Left cardiac atrium (tissue), 4 donors: ENCODE measurements at regions not wholly inside any gene's neighbourhood (a gene's known extent, or its start where the extent isn't known, plus 50 kb on each side); places are given as distances from the start of the nearest gene placed in this dataset.
"Not testable (repeated sequence)": the region's sequence is repeated elsewhere in the genome, so short reads cannot be mapped to it uniquely, and the experiment has no call there.

ENCODE experiments used
- ATAC-seq, 2 donors: fragments of 200-7000 bp; cut with Tn5 transposase; one replicate each; pipeline ENCODE4 v1.9.1; 2020; ENCODE audit warnings: mild to moderate bottlenecking in 2 of 2, moderate library complexity in 2 of 2
- DNase-seq: peaks from one replicate; pipeline ENCODE4 v3.0.0-alpha.2; 2020
- intact Hi-C, 2 donors: fragments of 100-400 bp; cut with DNase I; formaldehyde crosslinking; loops; one replicate each; pipeline versions ENCODE4 v1.14.1 to v1.15.1; 2022 to 2023
- donor health status: DM: no; HTN: yes; CAD: no.
- donor health status: DM: no; HTN: yes; CAD: no; lungs with severe emphysema.
- donor health status: DM: yes; HTN: yes; CAD: no.
- donor health status: Dilated cardiomyopathy.

DNA sequence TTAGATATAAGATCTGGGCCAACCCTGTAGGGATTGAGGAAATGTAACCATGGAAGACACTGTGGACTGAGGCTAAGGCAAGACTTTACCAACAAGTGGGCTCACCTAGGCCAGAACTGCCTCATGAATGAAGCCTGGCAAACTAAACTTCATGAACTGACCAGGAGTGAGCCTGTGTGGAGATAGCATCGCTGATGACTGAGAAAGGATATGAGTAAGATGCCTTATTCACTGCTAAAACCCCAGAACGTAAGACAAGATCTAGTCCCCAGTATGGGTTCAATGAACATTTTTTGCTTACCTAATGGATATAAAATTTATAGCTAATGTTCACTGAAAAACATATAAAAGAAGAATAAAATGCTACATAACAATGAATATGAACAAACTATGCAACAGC is 399.8 kb downstream of the SATB2 start:
- DNase-seq, result no peak
- intact Hi-C loops, result no loop called here
- no peak for ATAC-seq

DNA sequence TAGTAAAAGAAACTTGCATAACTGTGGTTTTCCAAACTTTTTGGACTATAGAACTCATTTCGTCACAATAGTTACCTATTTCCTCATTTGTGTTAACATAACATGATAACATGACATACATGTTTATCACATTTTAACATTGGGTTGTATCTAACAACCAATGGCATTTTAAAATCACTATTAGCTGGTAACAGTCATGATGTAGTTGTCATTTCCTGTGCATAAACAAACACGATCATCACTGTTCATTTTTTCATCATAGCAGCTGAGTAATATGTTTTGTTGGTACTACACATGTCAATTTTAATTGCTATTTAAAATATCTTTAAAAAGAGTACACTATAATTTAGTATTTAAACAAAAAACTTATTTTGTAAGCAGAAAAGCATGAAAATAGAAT is 402.4 kb downstream of the SATB2 start:
- no peak for DNase-seq
- intact Hi-C loops, result no loop called here
- ATAC-seq, result no peak

DNA sequence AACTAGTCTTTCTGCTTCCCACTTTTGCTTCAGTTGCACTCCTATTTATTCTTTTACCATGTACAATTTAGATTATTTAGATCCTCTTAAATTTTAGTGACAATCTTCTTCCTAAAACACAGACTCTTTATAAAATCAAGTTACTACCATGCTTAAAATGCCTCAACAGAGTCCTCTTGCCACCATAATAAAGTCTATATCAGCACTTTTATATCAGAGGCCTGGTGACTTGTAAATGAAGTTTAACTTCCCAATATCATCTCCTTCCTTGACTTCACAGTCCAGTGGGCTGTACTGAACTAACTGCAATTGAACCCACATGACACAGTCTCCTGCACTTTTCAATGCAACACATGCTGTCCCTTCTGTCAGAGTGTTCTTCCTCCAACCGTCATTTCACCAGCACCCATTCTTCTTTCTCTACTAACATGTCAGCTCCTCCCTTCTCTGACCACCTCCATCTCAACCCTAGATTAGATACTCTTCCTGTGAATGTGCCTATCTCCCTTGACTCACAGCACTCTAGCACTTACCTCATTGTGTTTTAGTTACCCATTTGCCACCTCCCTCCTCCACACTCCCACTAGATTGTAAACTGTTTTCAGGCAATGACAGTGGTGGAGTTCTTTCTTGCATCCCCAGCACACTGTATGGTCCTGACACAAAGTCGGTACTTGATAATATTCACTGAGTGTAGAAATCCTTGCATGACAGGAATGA is 414.9 kb downstream of the SATB2 start:
- ATAC-seq (no peak), DNase-seq (no peak)
- intact Hi-C loops, result no loop called here

DNA sequence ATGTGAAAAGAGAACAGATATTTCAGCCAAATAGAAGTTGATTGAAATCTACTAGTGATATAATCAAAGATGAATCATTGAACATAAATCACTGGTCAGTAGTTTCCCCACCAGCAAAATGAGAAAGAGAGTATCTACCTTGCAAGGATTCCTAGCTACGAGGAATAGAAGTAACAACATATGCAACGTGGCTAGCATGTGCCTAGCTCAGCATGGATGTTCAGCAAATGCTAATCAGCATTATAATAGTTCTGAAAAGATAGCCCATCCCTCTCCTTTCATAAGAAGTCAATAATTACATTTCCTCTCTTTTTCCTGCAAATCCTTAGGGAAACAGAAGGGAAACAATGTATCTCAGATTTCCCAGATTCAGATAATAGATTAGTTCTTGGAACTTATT is 417.2 kb downstream of the SATB2 start:
- no peak for ATAC-seq
- intact Hi-C loops, result no loop called here
- DNase-seq, result no peak

DNA sequence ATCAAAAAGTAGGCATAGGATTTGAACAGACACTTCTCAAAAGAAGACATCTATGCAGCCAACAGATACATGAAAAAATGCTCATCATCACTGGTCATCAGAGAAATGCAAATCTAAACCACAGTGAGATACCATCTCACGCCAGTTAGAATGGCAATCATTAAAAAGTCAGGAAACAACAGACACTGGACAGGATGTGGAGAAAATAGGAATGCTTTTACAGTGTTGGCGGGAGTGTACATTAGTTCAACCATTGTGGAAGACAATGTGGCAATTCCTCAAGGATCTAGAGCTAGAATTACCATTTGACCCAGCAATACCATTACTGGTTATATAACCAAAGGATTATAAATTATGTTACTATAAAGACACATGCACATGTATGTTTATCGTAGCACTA is 424.0 kb downstream of the SATB2 start:
- ATAC-seq, intact Hi-C loops, DNase-seq: not testable (repeated sequence)

DNA sequence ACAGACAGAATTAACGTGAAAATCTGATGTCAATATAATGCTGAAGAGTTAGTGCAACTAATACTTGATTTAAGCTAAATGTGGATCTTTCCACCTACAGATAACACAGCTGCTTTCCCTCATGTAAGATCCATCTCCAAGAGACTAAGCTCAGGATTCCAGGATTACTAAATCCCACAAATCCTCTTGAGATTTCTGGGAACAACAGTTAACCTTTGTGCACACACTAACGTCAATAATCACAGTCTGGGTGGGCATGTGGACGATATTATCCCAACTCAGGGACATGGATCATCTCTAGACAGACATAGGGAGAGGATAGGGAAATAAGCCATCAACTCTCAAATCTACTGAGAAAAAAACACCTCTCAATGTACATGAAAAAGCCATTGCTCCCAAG is 432.6 kb downstream of the SATB2 start:
- ATAC-seq, result no peak
- intact Hi-C loops, result no loop called here
- DNase-seq, result no peak

DNA sequence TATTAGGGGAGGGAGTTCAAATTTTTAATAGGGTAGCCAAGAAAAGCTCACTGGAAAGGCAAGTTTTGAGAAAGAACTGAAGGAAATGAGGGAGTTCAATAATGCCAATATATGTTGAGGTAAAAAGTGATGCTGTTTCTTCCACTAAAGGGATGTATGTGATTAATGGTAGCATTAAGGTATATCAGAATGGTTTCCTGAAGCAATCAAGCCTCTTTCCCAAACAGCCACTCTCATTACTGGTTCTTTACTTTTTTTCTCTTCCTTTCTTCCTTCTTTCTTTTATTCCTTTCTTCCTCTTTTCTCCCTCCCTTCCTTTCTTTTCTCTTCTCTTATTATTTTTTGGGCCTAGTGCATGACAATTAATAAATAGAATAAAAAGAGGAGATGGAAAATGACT is 433.5 kb downstream of the SATB2 start:
- DNase-seq (no peak), ATAC-seq (no peak)
- intact Hi-C loops, result no loop called here

DNA sequence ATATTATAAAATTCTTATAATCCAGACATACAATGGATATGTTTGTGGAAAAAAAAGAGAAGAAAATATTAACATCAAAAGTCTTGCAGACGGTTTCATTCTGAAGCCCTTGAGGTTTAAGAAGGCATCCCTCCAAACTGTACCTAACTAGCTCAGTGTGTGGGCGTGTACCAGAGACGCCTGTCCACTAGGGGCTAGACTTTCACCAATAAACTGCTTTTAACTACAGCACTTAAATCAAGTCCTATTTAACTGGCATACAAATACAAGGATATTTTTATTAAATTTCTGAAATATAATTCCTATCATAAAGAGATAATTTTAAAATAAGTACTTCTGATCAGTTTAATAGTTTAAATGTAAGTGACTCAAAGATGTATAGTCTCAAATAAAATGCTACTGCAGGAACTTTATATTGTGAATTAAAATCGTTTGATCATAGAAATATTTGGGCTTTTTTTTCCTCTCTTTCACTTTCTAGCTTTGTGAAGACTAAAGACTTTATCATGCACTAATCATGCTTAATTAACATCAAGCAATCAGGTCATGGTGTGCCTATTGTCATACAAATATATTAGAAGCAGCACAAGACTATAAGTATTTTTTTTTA is 437.7 kb downstream of the SATB2 start:
- DNase-seq (no peak), ATAC-seq (no peak)
- intact Hi-C loops, result no loop called here

DNA sequence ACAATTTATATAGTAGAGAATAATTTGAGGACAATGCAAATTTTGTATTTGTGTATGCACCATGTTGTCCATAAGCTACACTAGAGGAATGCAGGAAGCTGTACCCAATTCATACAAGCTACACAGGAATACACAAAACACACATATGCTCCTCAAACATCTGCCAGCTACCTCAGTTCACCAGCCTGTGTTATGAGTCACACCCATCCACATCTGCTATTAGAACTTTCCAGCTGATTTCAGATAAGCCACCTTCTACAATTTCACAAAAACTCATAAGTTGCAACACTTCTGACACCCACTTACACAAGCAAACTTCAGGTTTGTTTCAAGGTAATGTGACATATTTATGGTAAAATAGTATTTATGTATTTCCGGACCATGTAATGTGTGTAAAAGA is 438.9 kb downstream of the SATB2 start:
- no peak for ATAC-seq
- intact Hi-C loops, result no loop called here
- DNase-seq, result no peak

DNA sequence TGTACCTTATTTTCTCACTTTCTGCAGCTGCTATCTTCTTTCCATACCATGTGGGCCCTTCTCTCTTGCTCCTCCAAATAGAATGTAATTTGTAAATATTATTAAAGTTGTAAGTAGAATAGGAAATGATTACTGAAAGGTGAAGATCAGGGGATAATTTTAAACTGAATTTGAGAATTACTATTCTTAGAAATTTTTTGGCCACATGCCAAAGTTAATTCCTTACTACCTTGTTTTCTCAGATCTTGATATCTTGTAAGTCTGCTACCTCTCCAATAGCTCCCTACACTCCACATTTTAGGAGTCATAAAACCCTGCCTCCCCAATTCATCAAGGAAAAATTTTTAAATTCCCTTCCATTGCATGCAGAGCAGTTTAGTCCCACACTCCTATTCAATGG is 442.7 kb downstream of the SATB2 start:
- DNase-seq, result no peak
- ATAC-seq, result no peak
- intact Hi-C loops, result no loop called here

DNA sequence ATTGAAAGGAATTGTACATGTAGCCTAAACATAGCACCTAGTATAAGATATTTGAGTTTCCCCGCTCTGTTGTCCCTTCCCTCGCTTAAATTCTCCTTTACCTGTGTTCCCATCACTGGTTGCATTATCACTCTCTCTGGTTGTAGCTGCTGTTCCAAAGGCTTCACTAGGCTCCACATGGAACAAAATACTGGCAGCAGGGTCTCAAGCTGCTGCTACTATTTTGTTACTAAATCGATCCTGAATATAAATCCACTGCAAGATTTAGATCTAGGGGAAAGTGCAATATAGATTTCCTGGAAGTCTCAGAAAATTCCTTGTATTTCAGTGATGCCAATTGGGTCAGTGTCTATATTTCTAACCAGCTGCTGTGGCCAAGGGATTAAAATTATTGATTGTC is 443.5 kb downstream of the SATB2 start:
- DNase-seq (no peak), ATAC-seq (no peak)
- intact Hi-C loops, result no loop called here

DNA sequence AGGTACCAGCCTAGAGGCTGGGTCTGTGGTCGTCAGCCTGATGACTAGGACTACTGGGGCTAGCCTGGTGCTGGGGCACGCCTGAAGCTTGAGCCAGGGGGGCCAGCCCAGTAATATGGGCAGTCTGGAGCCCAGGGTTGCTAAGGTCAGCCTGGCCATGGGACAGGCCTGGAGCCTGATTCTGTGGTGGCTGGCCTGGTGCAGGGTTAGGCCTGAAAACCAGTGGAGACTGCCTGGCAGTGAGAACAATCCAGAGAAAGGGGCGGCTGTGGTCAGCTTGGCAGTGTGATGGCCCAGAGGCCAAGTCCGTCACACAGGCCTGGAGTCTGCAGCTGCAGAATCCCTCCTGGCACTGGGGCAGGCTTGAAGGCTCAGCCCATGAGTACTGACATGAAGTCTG is 445.8 kb downstream of the SATB2 start:
- ATAC-seq (no peak), DNase-seq (no peak)
- intact Hi-C loops, result no loop called here

DNA sequence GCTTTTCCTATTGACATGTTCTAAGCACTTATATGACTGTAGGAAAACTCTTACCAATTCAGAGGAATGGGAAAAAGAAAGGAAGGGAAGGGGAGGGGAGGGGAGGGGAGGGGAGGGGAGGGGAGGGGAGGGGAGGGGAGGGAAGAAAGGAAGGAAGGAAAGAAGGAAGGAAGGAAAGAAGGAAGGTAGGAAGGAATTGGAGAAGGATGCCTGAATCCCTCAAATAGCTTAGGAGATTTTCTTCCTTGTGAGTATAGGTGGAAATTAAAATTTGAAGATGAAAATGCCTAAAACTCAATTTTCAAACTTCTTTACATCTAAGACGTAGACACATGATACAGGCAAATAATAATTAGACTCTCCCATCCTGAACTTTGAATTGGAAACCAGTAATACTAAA is 463.1 kb downstream of the SATB2 start:
- no peak for ATAC-seq
- no peak for DNase-seq
- intact Hi-C loops, result no loop called here

DNA sequence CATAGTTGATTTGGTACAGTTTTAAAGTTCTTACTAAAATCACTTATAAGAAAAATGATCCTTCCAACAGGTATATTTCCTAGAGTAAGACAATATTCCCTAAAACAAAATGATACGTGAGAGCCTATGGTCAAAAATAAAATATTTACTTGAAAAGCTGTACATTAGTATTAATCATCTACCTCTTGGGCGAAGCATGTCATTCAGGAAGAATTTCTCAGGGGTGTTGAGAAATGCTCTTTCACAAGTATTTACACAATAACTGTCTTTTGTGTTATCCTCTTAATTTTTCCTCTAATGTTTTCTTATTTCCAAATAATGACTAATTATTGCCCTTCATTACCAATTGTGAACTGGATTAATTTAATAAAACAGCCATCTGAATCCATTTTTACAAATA is 466.3 kb downstream of the SATB2 start:
- ATAC-seq (no peak), DNase-seq (no peak)
- intact Hi-C loops, result no loop called here

DNA sequence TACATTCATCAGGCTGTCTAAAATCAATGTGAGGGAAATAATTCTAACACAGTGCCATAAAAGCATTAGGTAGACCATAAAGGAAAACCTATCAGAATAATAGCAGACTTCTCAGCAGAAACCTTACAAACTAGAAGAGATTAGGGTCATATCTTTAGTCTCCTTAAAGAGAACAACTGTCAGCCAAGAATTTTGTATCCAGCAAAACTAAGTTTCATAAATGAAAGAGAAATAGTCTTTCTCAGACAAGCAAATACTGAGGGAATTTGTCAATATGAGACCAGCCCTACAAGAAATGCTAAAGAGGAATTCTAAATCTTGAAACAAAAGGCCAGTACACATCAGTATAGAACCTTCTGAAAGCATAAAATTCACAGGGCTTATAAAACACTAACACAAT is 482.0 kb downstream of the SATB2 start:
- intact Hi-C loops, result no loop called here
- no peak for ATAC-seq
- DNase-seq, result no peak

DNA sequence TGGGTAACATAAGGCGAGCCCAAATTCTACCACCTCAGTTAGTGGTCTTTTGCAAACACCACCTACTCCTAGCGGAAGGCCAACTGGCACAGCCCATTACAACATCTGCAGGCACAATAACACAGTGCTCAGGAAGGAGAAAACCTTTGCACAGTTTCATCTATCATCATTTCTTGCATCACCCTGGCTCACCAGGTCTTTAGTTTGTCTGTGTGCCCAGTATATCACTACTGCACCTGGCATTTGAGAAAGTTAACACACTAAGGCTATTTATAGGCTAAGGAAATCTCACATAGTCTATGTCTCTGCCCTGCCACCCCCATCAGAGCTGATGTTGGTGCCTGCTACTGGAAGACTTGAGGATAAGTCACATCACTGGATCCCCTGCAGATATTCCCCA is 484.0 kb downstream of the SATB2 start:
- DNase-seq, result no peak
- intact Hi-C loops, result no loop called here
- no peak for ATAC-seq

DNA sequence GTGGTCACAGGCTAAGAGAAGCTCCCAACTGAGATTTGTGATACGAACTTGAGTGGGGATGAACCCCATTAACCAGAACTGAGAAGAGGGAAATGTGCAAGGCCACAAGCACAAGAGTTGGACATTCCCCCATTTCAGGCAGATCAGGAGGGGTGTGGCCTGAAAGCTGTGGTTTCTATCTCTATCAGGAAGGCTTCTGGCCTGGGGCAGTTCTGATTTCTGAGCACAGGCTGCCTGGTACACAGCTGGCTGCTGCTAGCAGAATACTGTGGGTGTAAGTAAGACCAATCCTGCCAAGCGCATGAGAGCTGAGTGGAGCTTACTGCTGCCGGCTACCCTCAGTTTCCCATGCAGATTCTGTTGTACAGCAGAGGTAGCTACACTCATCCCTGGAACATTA is 484.6 kb downstream of the SATB2 start:
- DNase-seq (no peak), ATAC-seq (no peak)
- intact Hi-C loops, result no loop called here

DNA sequence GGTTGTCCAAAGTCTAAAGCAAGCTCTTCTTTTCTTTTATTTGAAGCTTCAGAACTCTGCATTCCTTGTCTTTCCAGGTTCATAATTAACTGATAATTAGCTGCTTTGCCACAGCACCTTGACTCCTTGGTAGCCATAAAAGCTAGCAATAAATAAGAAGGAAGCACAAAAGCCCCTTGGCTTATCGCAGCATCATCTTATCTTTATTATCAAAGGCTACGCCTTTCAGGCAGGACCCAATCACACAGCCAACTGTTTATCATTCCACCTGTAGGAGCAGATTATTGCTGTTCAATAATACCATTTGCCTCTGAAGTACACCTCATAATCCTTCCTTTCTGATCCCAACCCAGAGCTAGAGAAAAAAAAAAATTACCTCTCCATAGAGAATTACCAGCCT is 489.2 kb downstream of the SATB2 start:
- intact Hi-C loops, result no loop called here
- DNase-seq (no peak), ATAC-seq (no peak)

DNA sequence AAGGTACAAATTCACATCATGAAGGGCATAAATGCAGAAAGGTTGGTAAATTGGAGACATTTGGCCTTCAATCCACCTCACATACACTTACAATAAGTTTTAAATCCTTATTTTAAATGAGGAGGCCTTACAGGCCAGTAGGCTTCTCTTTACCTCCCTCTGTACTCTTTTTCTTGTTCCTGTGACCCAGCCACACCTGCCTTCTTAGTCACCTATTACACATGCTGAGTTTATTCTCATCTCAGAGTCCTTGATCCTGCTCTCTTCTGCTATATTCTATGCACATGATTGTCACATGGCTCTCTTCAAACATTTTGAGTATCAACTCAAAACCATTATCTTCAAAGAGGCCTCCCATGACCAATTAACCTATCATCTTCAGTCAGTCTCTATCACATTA is 491.5 kb downstream of the SATB2 start:
- ATAC-seq, result no peak
- intact Hi-C loops, result no loop called here
- DNase-seq, result no peak

DNA sequence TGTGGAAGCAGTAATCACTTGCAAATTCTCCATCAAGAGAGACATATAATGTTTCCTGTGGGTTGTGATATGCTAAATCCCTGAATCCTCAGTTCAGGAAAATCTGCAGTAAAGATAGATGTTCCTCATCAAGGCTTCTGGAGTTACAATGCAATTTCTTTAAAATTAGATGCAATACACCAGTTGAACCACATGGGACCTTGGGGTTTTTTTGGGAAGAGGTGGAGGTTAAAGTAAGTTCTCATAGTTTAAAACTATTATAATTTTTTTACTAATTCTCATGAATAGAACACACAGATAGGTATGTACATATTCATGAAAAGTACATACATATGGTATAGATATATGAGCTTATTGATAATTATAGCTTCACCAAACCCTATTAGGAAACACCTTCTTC is 496.2 kb downstream of the SATB2 start:
- DNase-seq (no peak), ATAC-seq (no peak)
- intact Hi-C loops, result no loop called here

DNA sequence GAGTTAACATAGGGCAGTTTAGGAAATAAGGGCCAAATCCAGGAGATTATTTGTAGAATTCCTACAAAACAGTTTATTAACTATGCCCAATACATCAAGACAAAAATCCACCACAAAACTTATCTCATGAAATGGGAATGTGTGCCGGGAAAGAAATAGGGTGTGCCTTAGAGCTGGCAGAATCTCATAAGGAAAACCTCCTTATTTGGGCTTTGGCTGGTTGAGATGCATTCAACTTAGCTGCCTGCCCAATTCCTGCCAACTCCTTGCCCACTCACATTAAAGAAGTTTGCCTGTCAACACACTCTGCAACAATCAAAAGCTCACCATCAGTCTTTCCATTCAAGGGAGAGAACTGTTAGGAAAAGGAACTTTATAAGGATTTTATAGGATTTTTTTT is 500.6 kb downstream of the SATB2 start:
- intact Hi-C loops, result no loop called here
- ATAC-seq (peak in 1 of 2 donors; percentile 64), DNase-seq (no peak)

DNA sequence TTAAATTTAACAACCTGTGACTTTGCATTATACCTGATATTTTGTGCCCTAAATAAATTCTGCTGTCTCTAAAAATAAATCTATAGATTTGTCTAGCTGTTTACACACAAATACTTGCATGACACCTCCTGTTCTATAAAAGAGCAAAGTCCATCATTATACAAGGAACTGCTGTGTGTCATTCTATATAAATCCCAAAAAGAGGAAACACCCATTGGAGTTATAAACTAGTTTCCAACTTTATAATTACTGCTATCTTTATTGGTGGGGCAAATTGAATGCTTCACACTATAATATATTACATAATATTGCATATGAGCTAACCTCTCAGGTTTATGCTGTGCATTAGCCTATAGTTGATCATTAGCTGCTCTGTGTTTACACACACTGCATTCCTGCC is 504.4 kb downstream of the SATB2 start:
- DNase-seq (no peak), ATAC-seq (no peak)
- intact Hi-C loops, result no loop called here
